ENCODE measurements at regions not wholly inside any gene's neighbourhood (a gene's known extent, or its start where the extent isn't known, plus 50 kb on each side); places are given as distances from the start of the nearest gene placed in this dataset.
A peak's percentile ranks its signal among the peaks of the same experiment; 100 is the strongest.

- Mint-ChIP-seq H3K4me3 (no peak overlapping the region), H3K4me1 (ENCODE audit: low read depth) (no peaks in the 10 kb centered on the region), H3K27me3 (no peaks in the 10 kb centered on the region), H3K27ac (no peak overlapping the region), H3K36me3 (ENCODE audit: low read depth) (no peaks in the 10 kb centered on the region), H3K9me3 (no peaks in the 10 kb centered on the region)
- no peaks in the 10 kb centered on the region for H3K36me3 ChIP-seq (ENCODE audit: insufficient read depth, low read length)
- no peak for ATAC-seq (ENCODE audit: poor library complexity)
- peak in 1 of 14 experiments; percentile 5 for DNase-seq
- H3K4me3 ChIP-seq (ENCODE audit: low read length) = no peak overlapping the region
- H3K27me3 ChIP-seq (ENCODE audit: control insufficient read depth in 1 of 2, insufficient read depth in 2 of 2, low read length in 2 of 2) = no peaks in the 10 kb centered on the region
- no peak overlapping the region for H3K27ac ChIP-seq (ENCODE audit: low read depth in 1 of 2, low read length in 2 of 2)
- POLR2A ChIA-PET = no interaction called here
- TF ChIP-seq CTCF (IDR thresholded peaks at IDR 0.05) = no peak
- peaks cover 0 to 7% of the 10 kb centered on the region in 2 experiments for H3K9me3 ChIP-seq (ENCODE audit: control insufficient read depth in 1 of 2, insufficient read depth in 1 of 2, low read length in 2 of 2)
- intact Hi-C loops (cut with DNase I, micrococcal nuclease) = no loop called here
- CTCF ChIA-PET = no interaction called here
- no peaks in the 10 kb centered on the region for H3K4me1 ChIP-seq (ENCODE audit: insufficient read depth, low read length)
Observed at GRCh38 chr21:22796147-22796546, 1797.9 kb downstream of the NCAM2 start.

GRCh38 chr21:22804151-22804550 is 1805.9 kb downstream of the NCAM2 start:
- no peak overlapping the region for H3K27ac ChIP-seq (ENCODE audit: low read depth in 1 of 2, low read length in 2 of 2)
- Mint-ChIP-seq H3K27me3 (no peaks in the 10 kb centered on the region), H3K4me3 (no peak overlapping the region), H3K27ac (no peak overlapping the region), H3K4me1 (ENCODE audit: low read depth) (no peaks in the 10 kb centered on the region), H3K9me3 (no peaks in the 10 kb centered on the region), H3K36me3 (ENCODE audit: low read depth) (no peaks in the 10 kb centered on the region)
- H3K4me1 ChIP-seq (ENCODE audit: insufficient read depth, low read length) = no peaks in the 10 kb centered on the region
- no peak for DNase-seq
- H3K27me3 ChIP-seq (ENCODE audit: control insufficient read depth in 1 of 2, insufficient read depth in 2 of 2, low read length in 2 of 2) = no peaks in the 10 kb centered on the region
- ATAC-seq (ENCODE audit: poor library complexity) = no peak
- no peaks in the 10 kb centered on the region for H3K9me3 ChIP-seq (ENCODE audit: control insufficient read depth in 1 of 2, insufficient read depth in 1 of 2, low read length in 2 of 2)
- no peak overlapping the region for H3K4me3 ChIP-seq (ENCODE audit: low read length)
- CTCF ChIA-PET = no interaction called here
- POLR2A ChIA-PET = no interaction called here
- intact Hi-C loops (cut with DNase I, micrococcal nuclease) = no loop called here
- no peak for TF ChIP-seq CTCF (IDR thresholded peaks at IDR 0.05)
- no peaks in the 10 kb centered on the region for H3K36me3 ChIP-seq (ENCODE audit: insufficient read depth, low read length)

- POLR2A ChIA-PET = no interaction called here
- DNase-seq (no peak), ATAC-seq (ENCODE audit: poor library complexity) (no peak)
- H3K4me1 ChIP-seq (ENCODE audit: insufficient read depth, low read length) = no peaks in the 10 kb centered on the region
- Mint-ChIP-seq H3K9me3 (no peaks in the 10 kb centered on the region), H3K27ac (no peak overlapping the region), H3K4me3 (no peak overlapping the region), H3K27me3 (no peaks in the 10 kb centered on the region), H3K4me1 (ENCODE audit: low read depth) (no peaks in the 10 kb centered on the region), H3K36me3 (ENCODE audit: low read depth) (no peaks in the 10 kb centered on the region)
- no peak for TF ChIP-seq CTCF (IDR thresholded peaks at IDR 0.05)
- no peak overlapping the region for H3K27ac ChIP-seq (ENCODE audit: low read depth in 1 of 2, low read length in 2 of 2)
- CTCF ChIA-PET = no interaction called here
- H3K27me3 ChIP-seq (ENCODE audit: control insufficient read depth in 1 of 2, insufficient read depth in 2 of 2, low read length in 2 of 2) = no peaks in the 10 kb centered on the region
- H3K9me3 ChIP-seq (ENCODE audit: control insufficient read depth in 1 of 2, insufficient read depth in 1 of 2, low read length in 2 of 2) = peaks cover 0 to 2% of the 10 kb centered on the region in 2 experiments
- no peak overlapping the region for H3K4me3 ChIP-seq (ENCODE audit: low read length)
- intact Hi-C loops (cut with DNase I, micrococcal nuclease) = no loop called here
- H3K36me3 ChIP-seq (ENCODE audit: insufficient read depth, low read length) = no peaks in the 10 kb centered on the region
Observed at GRCh38 chr21:22806278-22806677, 1808.1 kb downstream of the NCAM2 start.

Data from CD4-positive, alpha-beta T cell (primary cell).